ENCODE measurements at regions not wholly inside any gene's neighbourhood (a gene's known extent, or its start where the extent isn't known, plus 50 kb on each side); places are given as distances from the start of the nearest gene placed in this dataset.

- TF ChIP-seq EZH2 (IDR thresholded peaks at IDR 0.05; ENCODE audit: borderline replicate concordance, low read depth, low read length, poor library complexity, severe bottlenecking) = no peak
- TF ChIP-seq CTCF (conservative IDR thresholded peaks at IDR 0.05; ENCODE audit: low read depth, low read length) = no peak
These were observed 906.0 kb upstream of the CDH10 start for GRCh38 chr5:25550793-25551192.

Measured in A673 (cell line).